SK-N-MC (cell line): ENCODE measurements at regions not wholly inside any gene's neighbourhood (a gene's known extent, or its start where the extent isn't known, plus 50 kb on each side); places are given as distances from the start of the nearest gene placed in this dataset.

Experiments
- EZH2 ChIP-seq: fragments of 200-600 bp; sonication (generic); IDR thresholded peaks from one replicate; pipeline ENCODE4 v1.6.1; 2017; ENCODE audit warnings: antibody characterized with exemption
- POLR2AphosphoS5 ChIP-seq: IDR thresholded peaks from 2 replicates; pipeline ENCODE4 v1.6.1; 2012; ENCODE audit warnings: mild to moderate bottlenecking, low read depth, low read length, borderline replicate concordance

- no peak for TF ChIP-seq EZH2
- no peak for TF ChIP-seq POLR2AphosphoS5
Observed at GRCh38 chr6:91730710-91731109, 1143.8 kb upstream of the MAP3K7 start.
